Stimulated activated CD4-positive, alpha-beta T cell treated with anti-CD3 and anti-CD28 coated beads, Interleukin-15, amount 100 ng/mL, for 1 hour (primary cell): ENCODE measurements at regions not wholly inside any gene's neighbourhood (a gene's known extent, or its start where the extent isn't known, plus 50 kb on each side); places are given as distances from the start of the nearest gene placed in this dataset.
A peak's percentile ranks its signal among the peaks of the same experiment; 100 is the strongest.

Experiments
- DNase-seq, 2 donors: peaks; one replicate each; pipeline ENCODE4 v3.0.0-alpha.2; 2020; ENCODE audit warnings: low read depth in 1 of 2, low spot score in 1 of 2

DNA sequence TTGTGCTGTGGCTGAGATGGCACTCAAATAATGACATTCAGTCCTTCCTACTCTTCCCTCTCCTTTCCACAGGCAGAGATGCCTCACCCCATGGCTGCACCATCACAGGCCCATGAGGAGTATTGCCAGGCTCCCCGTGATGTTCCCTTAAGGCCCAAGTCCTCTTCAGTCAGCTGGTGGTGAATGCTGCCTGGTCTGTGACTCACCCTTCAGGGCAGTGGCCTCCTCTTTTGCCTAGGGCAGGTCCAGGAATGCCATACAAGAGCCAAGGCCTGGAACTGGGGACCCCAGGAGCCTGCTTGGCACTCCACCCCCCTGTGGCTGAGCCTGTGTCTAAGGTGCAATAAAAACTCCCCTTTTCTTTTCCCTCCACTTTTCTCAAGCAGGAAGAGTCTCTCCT lies 144.2 kb upstream of the GEMIN8 start:
- no peak for DNase-seq

- no peak for DNase-seq
Measured at GRCh38 chrX:14164828-14165227, 135.1 kb upstream of the GEMIN8 start.

- no peak for DNase-seq
Measured at GRCh38 chrX:14125462-14125861, 95.8 kb upstream of the GEMIN8 start.

DNA sequence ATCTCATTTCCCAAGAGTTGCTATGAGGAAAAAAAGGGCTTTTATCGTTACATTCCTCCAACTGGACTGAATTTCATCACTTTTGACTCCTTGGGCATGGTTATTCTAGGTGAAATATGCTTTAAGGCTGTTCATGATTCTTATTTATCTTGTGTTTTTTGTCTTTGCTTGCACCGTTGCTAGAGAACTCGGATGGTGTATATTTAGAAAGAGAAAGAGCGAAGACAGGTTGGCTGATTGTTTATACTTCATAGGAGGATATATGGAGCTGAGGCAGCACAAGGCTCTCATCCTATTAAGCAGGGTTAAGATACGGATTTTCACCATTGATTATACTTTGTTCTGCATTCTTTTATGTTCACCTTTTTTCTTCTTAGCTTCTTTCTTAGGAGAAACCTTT lies 94.9 kb upstream of the GEMIN8 start:
- no peak for DNase-seq

- peak in 1 of 2 donors; percentile 1 for DNase-seq
Measured at GRCh38 chrX:14095702-14096101, 66.0 kb upstream of the GEMIN8 start.

GRCh38 chrX:14094191-14094590 lies 64.5 kb upstream of the GEMIN8 start:
- no peak for DNase-seq

- DNase-seq: no peak
Measured at GRCh38 chrX:14084466-14084865, 54.8 kb upstream of the GEMIN8 start.

DNA sequence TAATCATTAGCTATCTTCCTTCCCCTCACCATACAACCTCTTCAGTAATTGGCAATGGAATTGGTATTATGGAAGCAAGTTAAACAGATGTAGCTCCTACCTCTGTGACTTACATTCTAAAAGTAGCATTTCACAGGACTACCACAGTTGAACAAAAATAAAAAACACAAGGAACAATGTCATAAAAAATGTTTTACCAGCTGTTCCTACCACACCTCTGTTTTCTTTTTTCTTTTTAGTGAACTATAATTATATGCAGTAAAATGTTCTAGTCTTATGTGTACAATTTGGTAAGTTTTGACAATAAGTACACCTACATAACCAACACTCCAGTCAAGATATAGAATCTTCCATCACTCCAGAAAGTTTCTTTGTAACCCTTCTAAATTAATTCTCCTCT lies 54.1 kb upstream of the GEMIN8 start:
- DNase-seq: no peak

- no peak for DNase-seq
Measured at GRCh38 chrX:14079891-14080430, 50.3 kb upstream of the GEMIN8 start.
